ENCODE measurements at regions not wholly inside any gene's neighbourhood (a gene's known extent, or its start where the extent isn't known, plus 50 kb on each side); places are given as distances from the start of the nearest gene placed in this dataset.
"Not testable (repeated sequence)": the region's sequence is repeated elsewhere in the genome, so short reads cannot be mapped to it uniquely, and the experiment has no call there.

DNA sequence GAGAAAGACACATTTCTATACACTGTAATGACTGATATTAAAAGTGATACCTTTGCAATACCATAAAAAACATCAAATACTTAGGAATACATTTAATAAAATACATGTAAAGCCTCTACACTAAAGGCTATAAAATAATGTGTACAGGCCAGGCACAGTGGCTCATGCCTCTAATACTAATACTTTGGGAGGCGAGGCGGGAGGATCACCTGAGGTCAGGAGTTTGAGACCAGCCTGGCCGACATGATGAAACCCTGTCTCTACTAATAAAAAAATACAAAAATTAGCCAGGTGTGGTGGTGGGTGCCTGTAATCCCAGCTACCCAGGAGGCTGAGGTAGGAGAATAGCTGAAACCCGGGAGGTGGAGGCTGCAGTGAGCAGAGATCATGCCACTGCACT is 59.8 kb upstream of the RTL6 start:
- not testable (repeated sequence) for DNase-seq (ENCODE audit: low read depth in 1 of 2, low spot score in 1 of 2)

DNA sequence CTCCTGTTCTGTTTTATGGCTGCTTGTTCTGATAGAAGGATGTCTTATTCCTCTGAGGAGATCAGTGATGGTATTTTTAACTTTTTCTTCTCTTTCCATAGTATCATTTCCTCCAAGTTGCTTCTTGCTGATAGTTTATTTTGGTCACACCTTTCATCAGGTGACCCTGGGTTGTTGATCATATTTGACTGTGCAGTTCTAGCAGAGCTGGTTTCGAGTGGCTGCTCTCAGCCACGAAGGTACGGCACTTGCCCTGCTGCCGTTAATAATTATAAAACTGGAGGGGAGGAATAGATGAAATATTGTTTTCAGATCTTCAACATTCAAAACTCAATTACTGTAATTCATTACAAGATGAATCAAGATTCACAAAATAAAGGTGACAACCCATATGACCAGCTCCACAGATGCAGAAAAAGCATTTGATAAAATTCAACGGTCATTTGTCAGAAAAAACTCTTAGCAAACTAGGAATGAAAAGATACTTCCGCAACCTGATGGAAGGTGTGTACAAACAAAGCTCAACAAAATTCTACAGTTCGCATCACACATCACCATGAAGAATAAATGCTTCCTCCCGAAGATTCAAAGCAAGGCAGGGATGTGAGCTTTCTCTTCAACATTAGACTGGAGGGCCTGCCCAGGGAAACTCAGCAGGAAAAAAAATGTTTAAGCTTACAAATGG is 59.2 kb upstream of the RTL6 start:
- no peak for DNase-seq (ENCODE audit: low read depth in 1 of 2, low spot score in 1 of 2)

DNA sequence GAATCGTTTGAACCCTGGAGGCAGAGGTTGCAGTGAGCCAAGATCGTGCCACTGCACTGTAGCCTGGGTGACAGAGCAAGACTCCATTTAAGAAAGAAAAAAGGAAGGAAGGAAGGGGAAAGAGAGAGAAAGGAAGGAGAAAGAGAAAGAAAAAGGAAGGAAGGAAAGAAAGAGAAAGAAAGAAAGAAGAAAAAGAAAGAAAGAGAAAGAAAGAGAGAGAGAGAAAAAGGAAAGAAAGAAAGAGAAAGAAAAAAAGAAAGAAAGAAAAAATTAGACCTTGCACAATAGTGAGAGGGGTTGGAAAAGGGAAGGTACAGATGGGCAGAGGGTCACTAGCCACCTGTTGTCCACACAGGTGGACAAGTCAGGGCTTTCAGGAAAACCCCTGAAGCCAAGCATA is 57.6 kb upstream of the RTL6 start:
- no peak for DNase-seq (ENCODE audit: low read depth in 1 of 2, low spot score in 1 of 2)

GRCh38 chr22:44555046-44555445 is 57.0 kb upstream of the RTL6 start:
- no peak for DNase-seq (ENCODE audit: low read depth in 1 of 2, low spot score in 1 of 2)

- no peak for DNase-seq (ENCODE audit: low read depth in 1 of 2, low spot score in 1 of 2)
These were observed 56.4 kb upstream of the RTL6 start for GRCh38 chr22:44554411-44554810.

GRCh38 chr22:44550711-44551491 is 52.9 kb upstream of the RTL6 start:
- no peak for DNase-seq (ENCODE audit: low read depth in 1 of 2, low spot score in 1 of 2)

GRCh38 chr22:44549701-44550100 is 51.7 kb upstream of the RTL6 start:
- DNase-seq (ENCODE audit: low read depth in 1 of 2, low spot score in 1 of 2): no peak

- no peak for DNase-seq (ENCODE audit: low read depth in 1 of 2, low spot score in 1 of 2)
These were observed 50.9 kb upstream of the RTL6 start for GRCh38 chr22:44548981-44549380.

All from activated T-helper 1 cell treated with anti-CD3 and anti-CD28 coated beads, Interleukin-2, amount 50 U/mL, for 16 hours (primary cell).